NCI-H128 (cell line): ENCODE measurements at regions not wholly inside any gene's neighbourhood (a gene's known extent, or its start where the extent isn't known, plus 50 kb on each side); places are given as distances from the start of the nearest gene placed in this dataset.

Experiments used
- DNase-seq: peaks from one replicate; lab custom pipeline; 2025; ENCODE audit not compliant: unreplicated experiment; lab: John Stamatoyannopoulos, UW

GRCh38 chr2:55102056-55102812, 52.0 kb upstream of the RTN4 start:
- DNase-seq: no peak

- no peak for DNase-seq
Measured at GRCh38 chr2:55101466-55101865, 51.2 kb upstream of the RTN4 start.

- DNase-seq: no peak
Measured at GRCh38 chr2:55099878-55100820, 49.9 kb upstream of the RTN4 start.
